ENCODE measurements at regions not wholly inside any gene's neighbourhood (a gene's known extent, or its start where the extent isn't known, plus 50 kb on each side); places are given as distances from the start of the nearest gene placed in this dataset.
A peak's percentile ranks its signal among the peaks of the same experiment; 100 is the strongest.
"Not testable (repeated sequence)": the region's sequence is repeated elsewhere in the genome, so short reads cannot be mapped to it uniquely, and the experiment has no call there.

DNA sequence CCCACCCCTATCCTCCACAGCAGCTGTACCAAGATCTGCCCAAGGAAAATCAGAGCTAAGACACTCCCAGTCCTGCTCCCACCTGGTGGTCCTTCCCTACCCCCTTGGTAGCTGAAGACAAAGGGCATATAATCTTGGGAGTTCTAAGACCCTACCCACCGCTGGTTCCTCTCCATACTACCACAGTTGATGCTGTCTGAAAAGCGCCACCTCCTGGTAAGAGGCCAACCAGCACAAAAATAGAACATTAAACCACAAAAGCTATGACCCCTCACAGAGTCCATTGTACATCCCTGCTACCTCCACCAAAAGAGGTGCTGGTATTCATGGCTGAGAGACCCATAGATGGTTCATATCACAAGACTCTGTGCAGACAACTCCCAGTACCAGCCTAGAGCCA, 161.5 kb upstream of the ARHGAP42 start:
- DNase-seq (ENCODE audit: low read depth) = no peak
- no peak overlapping the region for H3K4me3 ChIP-seq (ENCODE audit: low read depth, low read length)

- no peak for DNase-seq (ENCODE audit: low read depth)
- H3K4me3 ChIP-seq (ENCODE audit: low read depth, low read length) = no peak overlapping the region
These were observed 158.1 kb upstream of the ARHGAP42 start for GRCh38 chr11:100528872-100529416.

DNA sequence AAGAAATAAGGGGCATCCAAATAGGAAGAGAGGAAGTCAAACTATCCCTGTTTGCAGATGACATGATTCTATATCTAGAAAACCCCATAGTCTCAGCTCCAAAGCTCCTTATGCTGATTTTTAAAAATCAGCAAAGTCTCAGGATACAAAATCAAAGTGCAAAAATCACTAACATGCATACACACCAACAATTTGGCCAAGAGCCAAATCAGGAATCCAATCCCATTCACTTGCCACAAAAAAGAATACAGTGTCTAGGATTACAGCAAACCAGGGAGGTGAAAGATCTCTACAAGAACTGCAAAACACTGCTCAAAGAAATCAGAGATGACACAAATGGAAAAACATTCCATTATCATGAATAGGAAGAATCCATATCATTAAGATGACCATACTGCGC, 155.8 kb upstream of the ARHGAP42 start:
- H3K4me3 ChIP-seq (ENCODE audit: low read depth, low read length); DNase-seq (ENCODE audit: low read depth): not testable (repeated sequence)

DNA sequence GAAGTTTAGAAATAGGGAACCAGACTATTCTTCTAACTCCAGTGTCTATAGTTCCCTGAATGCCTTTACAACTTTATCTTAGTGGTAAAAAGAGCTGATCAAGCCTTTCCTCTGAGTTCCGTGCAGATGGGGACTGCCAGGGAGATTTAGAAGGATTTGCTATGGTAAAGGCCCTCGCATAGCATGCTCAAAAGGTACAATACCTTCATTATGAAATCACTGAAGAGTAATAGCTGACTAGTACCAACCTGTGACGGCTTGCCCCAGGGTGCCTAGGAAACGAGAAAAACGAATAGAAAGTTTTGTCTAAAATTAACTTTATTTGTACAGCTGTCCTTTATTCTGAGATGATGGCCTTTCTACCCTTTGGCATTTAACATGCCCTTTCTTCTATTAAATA, 150.1 kb upstream of the ARHGAP42 start:
- H3K4me3 ChIP-seq (ENCODE audit: low read depth, low read length) = no peak overlapping the region
- DNase-seq (ENCODE audit: low read depth) = no peak

DNA sequence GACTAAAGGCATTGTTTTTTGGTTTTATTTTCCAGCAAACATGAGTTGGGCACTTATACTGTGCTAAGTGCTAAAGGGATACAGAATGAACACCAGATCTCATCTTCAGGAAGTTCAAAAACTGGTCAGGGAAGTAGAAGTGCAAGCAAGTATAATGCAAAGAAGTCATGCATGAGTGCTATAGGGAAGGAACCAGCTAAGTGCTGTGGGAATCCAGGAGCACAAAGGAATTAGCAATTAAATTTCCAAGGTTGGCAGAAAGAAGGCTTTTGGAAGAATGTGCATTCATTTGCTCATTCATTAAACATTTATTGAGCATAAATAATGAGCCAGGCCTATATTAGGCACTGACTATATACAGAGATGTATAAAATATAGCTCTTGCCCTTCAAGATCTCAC, 143.7 kb upstream of the ARHGAP42 start:
- DNase-seq (ENCODE audit: low read depth) = no peak
- H3K4me3 ChIP-seq (ENCODE audit: low read depth, low read length) = no peak overlapping the region

GRCh38 chr11:100545556-100545955, 141.5 kb upstream of the ARHGAP42 start:
- no peak for DNase-seq (ENCODE audit: low read depth)

DNA sequence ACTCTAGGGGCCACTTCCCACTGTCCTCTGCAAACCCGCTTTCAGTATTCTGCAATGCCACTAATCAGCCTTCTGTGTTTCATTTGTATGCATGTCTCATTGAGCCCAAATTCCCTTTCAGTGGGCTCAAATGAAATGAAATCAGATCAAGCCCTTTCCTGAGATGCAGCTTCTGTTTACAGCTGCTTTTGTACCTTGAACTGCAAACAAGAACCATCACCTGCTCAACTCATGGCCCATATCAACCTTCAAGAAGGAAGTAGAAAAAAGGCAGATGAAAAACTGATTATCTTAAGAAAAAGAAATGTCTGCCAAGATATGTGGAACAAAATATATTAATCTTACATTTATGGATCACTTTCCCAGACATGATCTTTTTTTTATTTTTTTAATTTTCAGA, 141.1 kb upstream of the ARHGAP42 start:
- no peak overlapping the region for H3K4me3 ChIP-seq (ENCODE audit: low read depth, low read length)
- DNase-seq (ENCODE audit: low read depth) = no peak

More at GRCh38 chr11:100545556-100545955, 141.5 kb upstream of the ARHGAP42 start:
- no peak overlapping the region for H3K4me3 ChIP-seq (ENCODE audit: low read depth, low read length)

DNA sequence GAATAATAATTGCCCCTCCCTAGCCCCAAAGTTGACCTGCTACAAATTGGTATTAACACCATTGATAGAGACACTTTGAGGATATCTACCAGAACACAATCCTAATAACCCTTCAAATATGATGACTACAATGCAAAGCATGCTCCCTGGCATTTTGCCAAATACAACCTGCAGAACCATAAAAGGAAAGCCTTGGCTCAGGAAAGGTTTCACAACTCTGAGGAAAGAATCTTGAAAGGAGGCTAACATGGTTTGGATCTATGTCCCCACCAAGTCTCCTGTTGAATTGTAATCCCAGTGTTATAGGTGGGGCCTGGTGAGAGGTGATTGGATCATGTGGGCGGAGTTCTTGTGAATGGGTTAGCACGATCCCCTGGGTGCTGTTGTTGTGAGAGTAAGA, 140.4 kb upstream of the ARHGAP42 start:
- peak; percentile 11 for DNase-seq (ENCODE audit: low read depth)
- H3K4me3 ChIP-seq (ENCODE audit: low read depth, low read length) = no peak overlapping the region

GRCh38 chr11:100550298-100550697, 136.8 kb upstream of the ARHGAP42 start:
- DNase-seq (ENCODE audit: low read depth) = no peak
- H3K4me3 ChIP-seq (ENCODE audit: low read depth, low read length) = no peak overlapping the region

GRCh38 chr11:100550912-100551632, 136.0 kb upstream of the ARHGAP42 start:
- DNase-seq (ENCODE audit: low read depth) = no peak
- H3K4me3 ChIP-seq (ENCODE audit: low read depth, low read length) = no peak overlapping the region

DNA sequence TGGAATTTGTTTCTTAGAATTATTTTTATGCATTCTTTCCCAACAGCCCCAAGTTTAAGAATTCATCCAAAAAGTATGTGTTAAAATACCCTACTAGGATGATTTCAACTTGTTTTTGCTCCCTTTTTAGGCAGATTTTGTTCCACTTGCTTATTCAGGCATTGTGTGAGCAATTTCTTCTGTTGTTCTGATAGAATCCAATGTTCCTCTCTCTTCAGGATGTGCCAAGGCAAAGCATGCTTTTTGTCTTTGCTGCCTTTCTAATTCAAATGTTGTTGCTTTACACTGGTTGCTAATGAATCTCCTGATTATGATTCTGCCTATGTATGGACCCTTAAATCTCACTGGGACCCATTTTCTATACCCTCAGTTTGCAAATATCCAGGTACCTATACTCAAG, 131.2 kb upstream of the ARHGAP42 start:
- no peak overlapping the region for H3K4me3 ChIP-seq (ENCODE audit: low read depth, low read length)
- no peak for DNase-seq (ENCODE audit: low read depth)

DNA sequence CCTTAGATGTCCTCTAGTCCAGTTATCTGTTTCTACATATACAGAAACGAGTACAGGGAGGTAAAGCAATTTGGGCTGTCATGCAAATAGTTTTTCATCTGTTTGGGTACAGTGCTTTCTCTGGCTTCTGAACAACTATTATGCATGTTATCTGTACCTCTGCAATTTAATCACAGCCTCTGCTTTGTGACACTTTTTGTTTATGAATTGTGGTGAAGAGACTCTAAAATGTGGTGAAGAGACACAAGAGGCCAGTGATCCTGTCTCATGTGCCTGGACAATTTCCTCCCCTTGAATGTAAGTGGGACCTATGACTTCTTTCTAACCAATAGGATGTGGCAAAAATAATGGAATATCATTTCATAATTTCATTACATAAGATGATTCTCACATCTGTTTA, 130.3 kb upstream of the ARHGAP42 start:
- no peak overlapping the region for H3K4me3 ChIP-seq (ENCODE audit: low read depth, low read length)
- no peak for DNase-seq (ENCODE audit: low read depth)

- no peak for DNase-seq (ENCODE audit: low read depth)
- no peak overlapping the region for H3K4me3 ChIP-seq (ENCODE audit: low read depth, low read length)
These were observed 129.1 kb upstream of the ARHGAP42 start for GRCh38 chr11:100557830-100558611.

- no peak for DNase-seq (ENCODE audit: low read depth)
- H3K4me3 ChIP-seq (ENCODE audit: low read depth, low read length) = no peak overlapping the region
These were observed 126.5 kb upstream of the ARHGAP42 start for GRCh38 chr11:100560606-100561005.

- no peak overlapping the region for H3K4me3 ChIP-seq (ENCODE audit: low read depth, low read length)
- no peak for DNase-seq (ENCODE audit: low read depth)
These were observed 125.8 kb upstream of the ARHGAP42 start for GRCh38 chr11:100561323-100561722.

- peak; percentile 83 for DNase-seq (ENCODE audit: low read depth)
- H3K4me3 ChIP-seq (ENCODE audit: low read depth, low read length) = no peak overlapping the region
These were observed 125.0 kb upstream of the ARHGAP42 start for GRCh38 chr11:100562128-100562527.

DNA sequence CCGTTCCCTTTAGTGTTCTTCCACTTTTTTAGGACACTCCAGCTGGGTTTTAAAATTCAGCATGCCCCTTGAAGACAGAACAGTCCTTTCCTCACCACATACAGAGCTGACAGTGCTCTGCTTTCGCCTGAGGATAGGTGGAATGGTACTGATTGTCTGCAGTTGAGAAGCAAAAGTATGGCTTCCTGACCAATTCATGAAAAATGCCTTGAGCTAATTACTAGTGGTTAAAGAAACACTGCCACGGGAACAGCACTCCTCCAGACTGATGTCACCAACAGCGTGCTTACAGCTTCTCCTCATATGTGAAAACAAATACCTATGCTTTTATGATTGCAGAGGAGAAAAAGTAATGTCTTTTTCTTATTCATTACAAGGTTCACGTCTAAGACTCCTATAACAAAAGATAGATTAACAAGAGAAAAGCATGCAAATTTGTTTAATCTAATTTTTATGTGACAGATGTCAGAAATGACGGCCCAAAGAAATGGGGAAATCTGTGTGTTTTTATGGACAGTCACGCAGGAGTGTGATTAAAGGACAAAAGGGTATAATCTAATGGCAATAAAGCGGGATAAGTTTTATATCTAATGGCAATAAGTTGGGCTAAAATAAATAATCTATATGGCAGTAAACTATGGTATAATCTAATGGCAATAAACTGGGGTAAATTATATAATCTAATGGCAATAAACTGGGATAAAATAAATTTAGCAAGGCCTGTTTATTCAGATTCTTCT, 123.4 kb upstream of the ARHGAP42 start:
- H3K4me3 ChIP-seq (ENCODE audit: low read depth, low read length) = no peak overlapping the region
- no peak for DNase-seq (ENCODE audit: low read depth)

DNA sequence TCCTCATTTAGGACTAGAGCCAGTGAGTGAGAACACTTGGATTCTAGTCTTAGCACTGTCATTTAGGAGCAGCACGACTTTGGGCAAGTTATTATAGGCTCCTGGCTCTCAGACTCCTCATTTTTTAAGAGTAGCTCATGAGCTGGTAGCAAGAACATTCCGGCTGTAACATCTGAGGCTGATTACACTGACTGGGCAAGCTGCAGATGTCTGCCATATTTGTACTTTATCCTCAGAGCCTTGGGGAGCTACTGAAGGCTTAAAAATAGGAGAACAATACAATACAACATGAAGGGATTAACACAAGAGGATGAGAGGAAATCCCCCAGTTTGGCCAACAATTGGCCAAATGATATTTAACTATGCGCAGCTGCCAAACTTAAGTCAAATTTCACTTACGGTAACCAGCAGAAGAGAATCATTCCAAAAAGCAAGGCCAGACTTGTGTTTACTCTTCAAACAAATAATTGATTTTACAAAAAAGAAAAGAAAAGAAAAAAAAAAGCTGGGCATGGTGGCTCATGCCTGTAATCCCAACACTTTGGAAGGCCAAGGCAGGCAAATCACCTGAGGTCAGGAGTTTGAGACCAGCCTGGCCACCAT, 113.1 kb upstream of the ARHGAP42 start:
- DNase-seq (ENCODE audit: low read depth) = no peak
- no peak overlapping the region for H3K4me3 ChIP-seq (ENCODE audit: low read depth, low read length)

- DNase-seq (ENCODE audit: low read depth) = no peak
- no peak overlapping the region for H3K4me3 ChIP-seq (ENCODE audit: low read depth, low read length)
These were observed 112.0 kb upstream of the ARHGAP42 start for GRCh38 chr11:100574894-100575769.

All from skeletal muscle cell (primary cell).